Suprapubic skin (tissue), 3 donors: ENCODE measurements at regions not wholly inside any gene's neighbourhood (a gene's known extent, or its start where the extent isn't known, plus 50 kb on each side); places are given as distances from the start of the nearest gene placed in this dataset.

Experiments used
- CTCF ChIP-seq, 2 donors: fragments of 200-600 bp in 1 of 2; fragments of 450-650 bp in 1 of 2; sonication (generic) in 1 of 2; IDR thresholded peaks; one replicate each; pipeline ENCODE4 v1.5.1; 2016 to 2019; ENCODE audit warnings: antibody characterized with exemption in 2 of 2, mild to moderate bottlenecking in 1 of 2, moderate library complexity in 1 of 2
- POLR2A ChIP-seq, 2 donors: fragments of 450-650 bp; IDR thresholded peaks; one replicate each; pipeline ENCODE4 v1.6.1; 2017; ENCODE audit warnings: antibody characterized with exemption in 2 of 2, mild to moderate bottlenecking in 2 of 2, moderate library complexity in 2 of 2

GRCh38 chr13:26476782-26477142, 80.7 kb upstream of the WASF3 start:
- TF ChIP-seq CTCF (IDR thresholded peaks at IDR 0.05): no peak
- TF ChIP-seq POLR2A (IDR thresholded peaks at IDR 0.05): no peak
